ENCODE measurements at regions not wholly inside any gene's neighbourhood (a gene's known extent, or its start where the extent isn't known, plus 50 kb on each side); places are given as distances from the start of the nearest gene placed in this dataset.
"Not testable (repeated sequence)": the region's sequence is repeated elsewhere in the genome, so short reads cannot be mapped to it uniquely, and the experiment has no call there.

- DNase-seq (ENCODE audit: low read depth, low spot score), result no peak
- no peak overlapping the region for H3K4me3 ChIP-seq (ENCODE audit: low read length)
Measured at GRCh38 chr5:124502551-124502950, 243.9 kb downstream of the ZNF608 start.

DNA sequence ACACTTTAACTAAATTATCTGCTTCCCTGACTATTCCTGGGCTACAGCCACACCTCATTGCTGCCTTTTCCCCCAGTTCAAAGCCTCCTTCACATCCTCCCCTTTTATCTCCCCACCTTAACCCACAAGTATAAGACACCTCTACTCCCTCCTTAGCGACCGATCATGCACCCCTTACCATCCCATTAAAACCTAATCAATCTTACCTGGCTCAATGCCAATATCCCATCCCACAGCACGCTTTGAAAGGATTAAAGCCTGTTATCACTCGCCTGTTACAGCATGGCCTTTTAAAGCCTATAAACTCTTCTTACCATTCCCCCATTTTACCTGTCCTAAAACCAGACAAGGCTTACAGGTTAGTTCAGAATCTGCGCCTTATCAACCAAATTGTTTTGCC, 246.6 kb downstream of the ZNF608 start:
- DNase-seq (ENCODE audit: low read depth, low spot score); H3K4me3 ChIP-seq (ENCODE audit: low read length): not testable (repeated sequence)

DNA sequence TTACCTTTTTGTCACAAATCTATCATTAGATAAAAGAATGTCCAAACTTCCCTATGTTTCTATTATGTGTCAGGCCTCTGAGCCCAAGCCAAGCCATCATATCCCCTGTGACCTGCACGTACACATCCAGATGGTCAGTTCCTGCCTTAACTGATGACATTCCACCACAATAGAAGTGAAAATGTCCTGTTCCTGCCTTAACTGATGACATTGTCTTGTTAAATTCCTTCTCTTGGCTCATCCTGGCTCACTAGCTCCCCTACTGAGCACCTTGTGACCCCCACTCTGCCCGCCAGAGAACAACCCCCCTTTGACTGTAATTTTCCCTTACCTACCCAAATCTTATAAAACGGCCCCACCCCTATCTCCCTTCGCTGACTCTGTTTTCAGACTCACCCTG, 249.5 kb downstream of the ZNF608 start:
- not testable (repeated sequence) for H3K4me3 ChIP-seq (ENCODE audit: low read length); DNase-seq (ENCODE audit: low read depth, low spot score)

GRCh38 chr5:124494540-124495116, 251.8 kb downstream of the ZNF608 start:
- no peak for DNase-seq (ENCODE audit: low read depth, low spot score)
- H3K4me3 ChIP-seq (ENCODE audit: low read length), result no peak overlapping the region

DNA sequence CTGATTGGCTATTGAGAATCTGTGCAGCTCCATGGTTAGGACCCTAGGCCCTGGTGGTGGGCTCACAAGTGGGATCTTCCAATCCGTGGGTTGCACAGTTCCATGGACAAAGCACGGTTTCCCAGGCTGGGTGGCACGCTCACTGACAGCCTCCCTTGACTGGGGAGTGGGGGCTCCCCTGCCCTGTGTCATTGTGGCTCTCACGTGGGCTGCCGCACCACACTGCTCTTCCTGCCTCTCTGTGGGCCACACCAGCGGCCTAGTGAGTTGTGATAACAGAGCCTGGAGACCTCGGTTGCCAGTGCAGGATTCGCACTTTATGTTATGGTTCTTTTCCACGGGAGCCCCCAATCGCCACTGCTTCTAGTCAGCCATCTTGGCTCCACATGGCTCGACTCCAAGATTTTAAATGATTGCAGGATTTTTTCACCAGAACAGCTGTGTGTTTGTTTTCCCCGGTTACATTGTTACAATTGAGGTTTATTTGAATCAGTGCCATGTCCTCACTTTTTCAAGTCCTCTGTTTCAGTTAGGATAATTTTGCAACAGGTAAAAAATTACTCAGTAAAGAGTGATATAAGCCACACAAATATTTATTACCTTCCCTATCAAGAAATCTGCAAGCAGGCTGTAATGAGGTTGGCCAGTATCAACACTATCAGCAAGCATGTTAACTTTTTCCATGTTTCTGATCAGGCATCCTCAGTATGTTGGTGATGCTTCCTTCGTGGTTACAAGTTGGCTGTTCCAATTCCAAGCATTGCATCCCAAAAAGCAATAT, 253.8 kb downstream of the ZNF608 start:
- H3K4me3 ChIP-seq (ENCODE audit: low read length), result no peak overlapping the region
- DNase-seq (ENCODE audit: low read depth, low spot score), result no peak

DNA sequence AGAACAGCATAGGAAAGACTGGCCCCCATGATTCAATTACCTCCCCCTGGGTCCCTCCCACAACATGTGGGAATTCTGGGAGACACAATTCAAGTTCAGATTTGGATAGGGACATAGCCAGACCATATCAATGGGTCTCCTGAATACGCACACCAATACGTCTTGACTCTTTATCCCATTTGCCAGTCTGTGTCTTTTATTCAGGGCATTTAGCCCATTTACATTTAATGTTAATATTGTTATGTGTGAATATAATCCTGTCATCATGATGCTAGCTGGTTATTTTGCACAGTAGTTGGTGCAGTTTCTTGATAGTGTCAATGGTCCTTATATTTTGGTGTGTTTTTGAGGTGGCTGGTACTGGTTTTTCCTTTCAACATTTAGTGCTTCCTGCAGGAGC, 256.1 kb downstream of the ZNF608 start:
- DNase-seq (ENCODE audit: low read depth, low spot score); H3K4me3 ChIP-seq (ENCODE audit: low read length): not testable (repeated sequence)

GRCh38 chr5:124481419-124481818, 265.0 kb downstream of the ZNF608 start:
- no peak for DNase-seq (ENCODE audit: low read depth, low spot score)
- no peak overlapping the region for H3K4me3 ChIP-seq (ENCODE audit: low read length)

- H3K4me3 ChIP-seq (ENCODE audit: low read length), result no peak overlapping the region
- no peak for DNase-seq (ENCODE audit: low read depth, low spot score)
Measured at GRCh38 chr5:124480964-124481363, 265.5 kb downstream of the ZNF608 start.

- no peak overlapping the region for H3K4me3 ChIP-seq (ENCODE audit: low read length)
- no peak for DNase-seq (ENCODE audit: low read depth, low spot score)
Measured at GRCh38 chr5:124480022-124480421, 266.4 kb downstream of the ZNF608 start.

DNA sequence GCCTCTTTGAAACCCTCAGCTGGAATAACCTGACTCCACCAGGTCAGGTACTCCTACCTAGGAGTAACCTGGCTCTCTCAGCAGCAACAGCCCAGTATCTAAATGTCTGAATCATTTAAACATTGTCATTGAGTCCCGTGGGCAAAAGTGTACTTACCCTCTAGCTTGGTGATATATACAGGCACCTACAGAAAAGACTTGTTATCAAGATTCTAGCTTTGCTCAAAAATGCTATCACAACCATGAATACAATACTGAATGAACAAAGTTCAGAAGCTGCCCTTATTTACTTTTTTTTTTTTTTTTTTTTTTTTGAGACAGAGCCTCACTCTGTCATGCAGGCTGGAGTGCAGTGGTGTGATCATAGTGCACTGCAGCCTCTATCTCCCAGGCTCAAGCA, 268.2 kb downstream of the ZNF608 start:
- DNase-seq (ENCODE audit: low read depth, low spot score), result no peak
- no peak overlapping the region for H3K4me3 ChIP-seq (ENCODE audit: low read length)

- no peak for DNase-seq (ENCODE audit: low read depth, low spot score)
Measured at GRCh38 chr5:124477577-124477976, 268.9 kb downstream of the ZNF608 start.

DNA sequence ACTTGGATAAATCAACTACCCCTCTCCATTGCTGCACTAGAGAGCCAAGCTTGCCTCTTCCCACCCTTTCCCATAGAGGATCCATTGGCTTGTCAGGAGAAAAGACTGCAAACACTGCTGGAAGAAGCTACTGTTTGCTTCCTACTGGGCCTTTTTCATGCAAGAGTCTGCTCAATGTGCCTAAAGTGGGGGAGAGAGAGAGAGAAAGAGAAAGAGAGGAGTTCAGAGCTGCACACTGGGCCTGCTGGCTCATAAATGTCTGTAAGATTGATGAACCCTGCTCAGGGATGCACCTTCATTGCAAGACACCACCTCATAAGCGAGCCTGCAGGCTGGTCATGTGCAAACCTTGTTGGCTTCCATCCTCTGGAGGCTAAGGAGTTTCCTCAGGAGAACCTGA, 269.4 kb downstream of the ZNF608 start:
- H3K4me3 ChIP-seq (ENCODE audit: low read length), result no peak overlapping the region
- no peak for DNase-seq (ENCODE audit: low read depth, low spot score)

More at GRCh38 chr5:124477577-124477976, 268.9 kb downstream of the ZNF608 start:
- no peak overlapping the region for H3K4me3 ChIP-seq (ENCODE audit: low read length)

DNA sequence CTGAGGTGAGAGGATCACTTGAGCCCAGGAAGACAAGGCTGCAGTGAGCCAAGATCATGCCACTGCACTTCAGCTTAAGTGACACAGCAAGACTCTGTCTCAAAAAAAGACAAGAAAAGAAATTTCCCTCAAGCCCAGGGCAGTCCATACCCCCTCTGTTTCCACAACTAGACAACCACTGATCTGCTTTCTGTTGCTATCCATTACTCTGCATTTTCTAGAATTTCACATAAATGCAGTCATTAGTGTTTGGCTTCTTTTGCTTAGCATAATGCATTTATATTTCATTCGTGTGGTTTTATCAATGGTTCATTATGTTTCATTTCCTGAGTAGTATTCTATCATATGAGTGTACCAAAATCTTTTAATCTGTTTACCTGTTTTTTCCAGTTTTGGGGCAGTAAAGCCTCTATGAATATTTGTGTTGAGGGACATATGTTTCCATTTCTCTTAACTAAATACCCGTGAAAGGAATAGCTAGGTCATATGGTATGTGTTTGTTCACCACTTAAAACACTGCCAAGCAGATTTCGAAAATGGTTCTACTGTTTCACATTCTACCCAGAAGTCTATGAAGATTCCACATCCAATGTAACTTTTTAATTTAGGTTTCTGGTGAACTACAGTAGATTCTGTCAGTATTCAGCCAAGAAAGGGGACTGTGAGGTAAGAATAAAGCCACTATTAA, 271.8 kb downstream of the ZNF608 start:
- no peak overlapping the region for H3K4me3 ChIP-seq (ENCODE audit: low read length)
- no peak for DNase-seq (ENCODE audit: low read depth, low spot score)

GRCh38 chr5:124468671-124469411, 277.6 kb downstream of the ZNF608 start:
- H3K4me3 ChIP-seq (ENCODE audit: low read length), result no peak overlapping the region
- no peak for DNase-seq (ENCODE audit: low read depth, low spot score)

- no peak overlapping the region for H3K4me3 ChIP-seq (ENCODE audit: low read length)
- no peak for DNase-seq (ENCODE audit: low read depth, low spot score)
Measured at GRCh38 chr5:124467745-124468144, 278.7 kb downstream of the ZNF608 start.

DNA sequence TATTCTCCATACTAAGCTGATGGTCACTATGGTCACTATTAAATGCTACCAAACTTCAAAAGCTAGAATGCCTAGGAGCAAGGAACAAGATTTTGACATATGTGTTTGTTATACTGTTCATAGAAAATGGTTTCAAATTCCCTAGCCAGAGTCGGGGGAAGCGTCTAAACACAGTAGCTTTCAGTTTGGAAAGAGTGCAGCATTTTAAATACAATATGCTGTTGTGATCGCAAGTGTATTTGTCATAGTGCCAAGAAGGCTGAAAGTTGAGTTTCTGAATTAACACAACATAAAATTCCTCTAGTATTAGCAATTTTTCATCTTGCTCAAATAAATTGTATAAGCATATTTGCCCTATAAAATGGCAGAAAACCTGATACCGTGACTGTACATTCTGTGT, 280.4 kb downstream of the ZNF608 start:
- DNase-seq (ENCODE audit: low read depth, low spot score), result no peak
- no peak overlapping the region for H3K4me3 ChIP-seq (ENCODE audit: low read length)

- no peak overlapping the region for H3K4me3 ChIP-seq (ENCODE audit: low read length)
- DNase-seq (ENCODE audit: low read depth, low spot score), result no peak
Measured at GRCh38 chr5:124463851-124464250, 282.6 kb downstream of the ZNF608 start.

GRCh38 chr5:124462751-124463150, 283.7 kb downstream of the ZNF608 start:
- H3K4me3 ChIP-seq (ENCODE audit: low read length), result no peak overlapping the region
- DNase-seq (ENCODE audit: low read depth, low spot score), result no peak

DNA sequence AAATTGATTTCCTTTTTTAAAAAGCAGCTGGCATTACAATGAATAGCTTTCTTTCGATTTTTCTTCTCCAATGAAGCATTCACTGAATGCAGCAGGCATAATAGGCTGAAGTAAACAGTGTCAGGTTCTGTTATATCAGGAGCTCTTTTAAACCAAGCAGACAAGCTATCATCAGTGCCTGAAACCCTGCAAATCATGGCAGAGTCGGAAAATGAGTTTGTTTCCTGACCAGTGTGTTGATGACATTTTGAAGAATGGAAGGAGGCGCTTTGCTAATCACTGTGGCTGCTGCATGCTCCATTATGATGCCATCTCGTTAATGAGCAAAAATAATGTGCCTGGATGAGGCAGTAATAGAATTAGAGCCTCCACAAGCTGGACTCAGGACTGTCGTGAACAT, 284.5 kb downstream of the ZNF608 start:
- no peak for DNase-seq (ENCODE audit: low read depth, low spot score)
- no peak overlapping the region for H3K4me3 ChIP-seq (ENCODE audit: low read length)

- no peak overlapping the region for H3K4me3 ChIP-seq (ENCODE audit: low read length)
- DNase-seq (ENCODE audit: low read depth, low spot score), result no peak
Measured at GRCh38 chr5:124461157-124461556, 285.3 kb downstream of the ZNF608 start.
